HEK293 (cell line): ENCODE measurements at regions not wholly inside any gene's neighbourhood (a gene's known extent, or its start where the extent isn't known, plus 50 kb on each side); places are given as distances from the start of the nearest gene placed in this dataset.

Source experiments
- CTCF ChIP-seq: fragments of 450-650 bp; formaldehyde crosslinking; IDR thresholded peaks from 2 replicates; pipeline ENCODE4 v1.5.1; 2016; ENCODE audit warnings: missing biosample characterization, missing genetic modification characterization
- HOXA7 ChIP-seq: sonication (generic); formaldehyde crosslinking; IDR thresholded peaks from 2 replicates; pipeline ENCODE4 v1.8.1; 2022; ENCODE audit warnings: missing genetic modification reagents, borderline replicate concordance
- TCF7L2 ChIP-seq: IDR thresholded peaks from 2 replicates; pipeline ENCODE4 v1.6.1; 2011; ENCODE audit warnings: low read depth, mild to moderate bottlenecking, inconsistent platforms, low read length, moderate library complexity, borderline replicate concordance
- ZBTB1 ChIP-seq: fragments of 450-650 bp; formaldehyde crosslinking; IDR thresholded peaks from 2 replicates; pipeline ENCODE4 v1.5.1; 2016; ENCODE audit warnings: missing biosample characterization, missing genetic modification characterization
- ZNF513 ChIP-seq: fragments of 450-650 bp; IDR thresholded peaks from 2 replicates; pipeline ENCODE4 v1.5.1; 2018; ENCODE audit warnings: missing biosample characterization, missing genetic modification characterization
- ZNF549 ChIP-seq: fragments of 450-650 bp; IDR thresholded peaks from 2 replicates; pipeline ENCODE4 v1.5.1; 2018; ENCODE audit warnings: missing biosample characterization, missing genetic modification characterization, mild to moderate bottlenecking, inconsistent platforms, moderate library complexity
- TF ChIP-seq, protein P1 (sequence below): fragments of 450-650 bp; formaldehyde crosslinking; IDR thresholded peaks from 2 replicates; pipeline ENCODE4 v1.5.1; 2016; ENCODE audit warnings: missing biosample characterization, missing genetic modification characterization
- TF ChIP-seq, protein P2 (sequence below): fragments of 450-650 bp; formaldehyde crosslinking; IDR thresholded peaks from 2 replicates; pipeline ENCODE4 v1.5.1; 2016; ENCODE audit warnings: missing biosample characterization, missing genetic modification characterization

GRCh38 chr1:90475631-90476030, 241.5 kb downstream of the BARHL2 start:
- no peak for TF ChIP-seq TCF7L2
- no peak for TF ChIP-seq ZNF513 (tag by site-specific recombination)
- TF ChIP-seq, protein P1, sequence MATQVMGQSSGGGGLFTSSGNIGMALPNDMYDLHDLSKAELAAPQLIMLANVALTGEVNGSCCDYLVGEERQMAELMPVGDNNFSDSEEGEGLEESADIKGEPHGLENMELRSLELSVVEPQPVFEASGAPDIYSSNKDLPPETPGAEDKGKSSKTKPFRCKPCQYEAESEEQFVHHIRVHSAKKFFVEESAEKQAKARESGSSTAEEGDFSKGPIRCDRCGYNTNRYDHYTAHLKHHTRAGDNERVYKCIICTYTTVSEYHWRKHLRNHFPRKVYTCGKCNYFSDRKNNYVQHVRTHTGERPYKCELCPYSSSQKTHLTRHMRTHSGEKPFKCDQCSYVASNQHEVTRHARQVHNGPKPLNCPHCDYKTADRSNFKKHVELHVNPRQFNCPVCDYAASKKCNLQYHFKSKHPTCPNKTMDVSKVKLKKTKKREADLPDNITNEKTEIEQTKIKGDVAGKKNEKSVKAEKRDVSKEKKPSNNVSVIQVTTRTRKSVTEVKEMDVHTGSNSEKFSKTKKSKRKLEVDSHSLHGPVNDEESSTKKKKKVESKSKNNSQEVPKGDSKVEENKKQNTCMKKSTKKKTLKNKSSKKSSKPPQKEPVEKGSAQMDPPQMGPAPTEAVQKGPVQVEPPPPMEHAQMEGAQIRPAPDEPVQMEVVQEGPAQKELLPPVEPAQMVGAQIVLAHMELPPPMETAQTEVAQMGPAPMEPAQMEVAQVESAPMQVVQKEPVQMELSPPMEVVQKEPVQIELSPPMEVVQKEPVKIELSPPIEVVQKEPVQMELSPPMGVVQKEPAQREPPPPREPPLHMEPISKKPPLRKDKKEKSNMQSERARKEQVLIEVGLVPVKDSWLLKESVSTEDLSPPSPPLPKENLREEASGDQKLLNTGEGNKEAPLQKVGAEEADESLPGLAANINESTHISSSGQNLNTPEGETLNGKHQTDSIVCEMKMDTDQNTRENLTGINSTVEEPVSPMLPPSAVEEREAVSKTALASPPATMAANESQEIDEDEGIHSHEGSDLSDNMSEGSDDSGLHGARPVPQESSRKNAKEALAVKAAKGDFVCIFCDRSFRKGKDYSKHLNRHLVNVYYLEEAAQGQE (tag by site-specific recombination): no peak
- TF ChIP-seq ZNF549: no peak
- TF ChIP-seq HOXA7 (CRISPR knock-in tag): no peak
- no peak for TF ChIP-seq CTCF
- TF ChIP-seq, protein P2, sequence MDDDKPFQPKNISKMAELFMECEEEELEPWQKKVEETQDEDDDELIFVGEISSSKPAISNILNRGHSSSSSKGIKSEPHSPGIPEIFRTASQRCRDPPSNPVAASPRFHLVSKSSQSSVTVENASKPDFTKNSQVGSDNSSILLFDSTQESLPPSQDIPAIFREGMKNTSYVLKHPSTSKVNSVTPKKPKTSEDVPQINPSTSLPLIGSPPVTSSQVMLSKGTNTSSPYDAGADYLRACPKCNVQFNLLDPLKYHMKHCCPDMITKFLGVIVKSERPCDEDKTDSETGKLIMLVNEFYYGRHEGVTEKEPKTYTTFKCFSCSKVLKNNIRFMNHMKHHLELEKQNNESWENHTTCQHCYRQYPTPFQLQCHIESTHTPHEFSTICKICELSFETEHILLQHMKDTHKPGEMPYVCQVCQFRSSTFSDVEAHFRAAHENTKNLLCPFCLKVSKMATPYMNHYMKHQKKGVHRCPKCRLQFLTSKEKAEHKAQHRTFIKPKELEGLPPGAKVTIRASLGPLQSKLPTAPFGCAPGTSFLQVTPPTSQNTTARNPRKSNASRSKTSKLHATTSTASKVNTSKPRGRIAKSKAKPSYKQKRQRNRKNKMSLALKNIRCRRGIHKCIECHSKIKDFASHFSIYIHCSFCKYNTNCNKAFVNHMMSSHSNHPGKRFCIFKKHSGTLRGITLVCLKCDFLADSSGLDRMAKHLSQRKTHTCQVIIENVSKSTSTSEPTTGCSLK (tag by site-specific recombination): no peak
- TF ChIP-seq ZBTB1 (tag by site-specific recombination): no peak
